Activated CD8-positive, alpha-beta memory T cell treated with anti-CD3 and anti-CD28 coated beads for 36 hours (primary cell): ENCODE measurements at regions not wholly inside any gene's neighbourhood (a gene's known extent, or its start where the extent isn't known, plus 50 kb on each side); places are given as distances from the start of the nearest gene placed in this dataset.

Source experiments
- CTCF ChIA-PET: fragments of 350-600 bp; sonication (Branson Sonifier 250); formaldehyde crosslinking; loops from one replicate; lab custom pipeline; 2021; ENCODE audit warnings: antibody characterized with exemption; lab: Charles Lee
- POLR2A ChIA-PET: fragments of 350-600 bp; sonication (Branson Sonifier 250); formaldehyde crosslinking; loops from one replicate; lab custom pipeline; 2021; ENCODE audit warnings: antibody characterized with exemption; lab: Charles Lee

- CTCF ChIA-PET: no interaction called here
- POLR2A ChIA-PET: no interaction called here
Measured at GRCh38 chrY:17259497-17259896, 620.5 kb downstream of the CDY2B start.

GRCh38 chrY:17238406-17238805, 641.6 kb downstream of the CDY2B start:
- ChIA-PET POLR2A (no interaction called here), CTCF (no interaction called here)

GRCh38 chrY:17235769-17236168, 644.3 kb downstream of the CDY2B start:
- ChIA-PET POLR2A (no interaction called here), CTCF (no interaction called here)

GRCh38 chrY:17233435-17234109, 646.4 kb downstream of the CDY2B start:
- CTCF ChIA-PET: no interaction called here

DNA sequence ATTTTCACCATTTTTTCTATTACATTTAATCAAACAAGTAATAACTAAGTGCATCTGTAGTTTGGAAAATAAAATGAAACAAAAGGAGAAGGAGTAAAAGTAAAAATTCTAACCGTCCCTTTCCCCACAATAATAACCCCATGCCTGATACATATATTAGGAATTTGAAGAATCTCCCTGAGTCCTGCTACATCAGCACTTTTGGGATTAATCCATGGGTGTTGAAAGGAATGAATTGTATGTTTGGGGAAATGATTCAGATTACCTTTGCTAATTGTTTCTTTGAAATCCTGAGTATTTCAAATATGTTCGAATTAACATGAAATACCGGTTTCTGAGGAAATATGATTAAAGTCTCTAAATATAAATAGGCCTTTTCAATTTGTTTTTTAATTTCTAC, 648.0 kb downstream of the CDY2B start:
- CTCF ChIA-PET: no interaction called here
- POLR2A ChIA-PET: no interaction called here

More at GRCh38 chrY:17233435-17234109, 646.4 kb downstream of the CDY2B start:
- POLR2A ChIA-PET: no interaction called here

GRCh38 chrY:17223502-17223901, 656.5 kb downstream of the CDY2B start:
- CTCF ChIA-PET: no interaction called here
- POLR2A ChIA-PET: no interaction called here

- POLR2A ChIA-PET: no interaction called here
- CTCF ChIA-PET: no interaction called here
Measured at GRCh38 chrY:17202395-17202794, 677.6 kb downstream of the CDY2B start.

DNA sequence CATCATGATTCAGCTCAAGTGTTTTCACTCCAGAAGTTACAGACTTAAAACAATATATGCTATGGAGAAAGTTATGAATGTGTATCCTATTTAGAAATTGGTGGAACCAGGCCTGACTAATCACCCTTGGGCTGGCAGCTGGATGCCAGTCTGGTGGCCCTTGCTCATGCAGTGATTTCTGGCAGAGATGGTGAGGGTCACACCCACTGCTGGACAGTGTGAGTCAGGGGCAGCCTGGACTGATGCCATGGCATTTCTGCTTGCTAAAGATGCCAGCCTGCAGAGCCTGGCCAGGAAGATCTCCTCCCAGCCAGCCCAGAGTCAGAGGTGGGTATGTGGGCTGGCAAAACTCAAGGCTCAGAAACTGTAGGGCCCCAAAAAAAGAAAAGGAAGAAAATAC, 695.7 kb downstream of the CDY2B start:
- POLR2A ChIA-PET: no interaction called here
- CTCF ChIA-PET: no interaction called here

GRCh38 chrY:17166881-17167280, 713.1 kb downstream of the CDY2B start:
- ChIA-PET CTCF (no interaction called here), POLR2A (no interaction called here)

DNA sequence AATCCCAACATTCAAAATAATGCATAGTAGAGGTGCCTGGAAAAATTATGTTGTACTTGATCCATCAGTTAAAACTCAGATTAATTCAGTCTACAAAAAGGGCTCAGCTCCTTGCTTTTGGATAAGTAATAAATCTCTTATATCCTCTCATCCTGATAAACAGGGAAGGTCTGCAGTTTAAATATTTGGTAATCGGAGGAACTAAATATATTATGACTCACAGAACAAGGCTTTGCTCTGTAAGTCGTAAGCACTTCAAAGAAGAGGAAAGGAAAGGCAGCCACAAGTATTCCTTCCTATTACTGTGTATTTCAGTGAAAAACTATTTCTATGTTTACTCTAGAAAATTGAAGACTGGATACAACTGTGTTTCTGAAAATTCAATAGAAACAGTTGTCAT, 757.9 kb downstream of the CDY2B start:
- POLR2A ChIA-PET: no interaction called here
- CTCF ChIA-PET: no interaction called here

DNA sequence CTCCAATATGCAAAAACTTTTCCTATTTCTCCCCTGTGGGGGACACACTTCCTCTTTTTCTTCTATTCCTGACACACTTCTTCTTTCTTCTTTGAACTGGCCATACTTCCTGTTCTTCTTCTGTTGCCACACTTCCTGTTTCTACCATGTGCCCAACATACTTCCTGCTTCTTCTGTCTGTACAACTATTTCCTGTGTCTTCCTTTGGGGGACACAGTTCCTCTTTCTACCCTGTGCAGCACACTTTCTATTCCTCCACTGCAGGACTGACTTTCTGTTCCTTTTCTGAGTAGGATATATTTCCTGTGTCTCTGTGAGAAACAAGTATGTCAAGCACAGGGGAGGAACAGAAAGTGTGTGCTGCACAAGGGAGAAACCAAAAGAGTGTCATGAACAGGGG, 794.7 kb downstream of the CDY2B start:
- CTCF ChIA-PET: no interaction called here
- POLR2A ChIA-PET: no interaction called here

DNA sequence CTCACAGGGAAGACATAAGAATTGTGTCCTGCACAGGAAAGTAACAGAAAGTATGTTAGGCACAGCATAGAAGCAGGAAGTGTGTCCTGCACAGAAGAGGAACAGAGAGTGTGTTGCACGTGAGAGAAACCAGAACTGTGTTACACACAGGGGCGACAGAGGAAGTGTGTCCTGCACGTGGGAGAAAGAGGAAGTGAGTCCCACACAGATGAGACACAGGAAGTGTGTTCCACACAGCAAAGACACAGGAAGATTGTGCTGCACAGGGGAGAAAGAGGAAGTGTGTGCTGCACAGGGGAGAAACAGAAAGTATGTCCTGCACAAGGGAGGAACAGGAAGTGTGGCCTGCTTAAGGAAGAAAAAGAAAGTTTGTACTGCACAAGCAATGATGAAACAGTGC, 800.1 kb downstream of the CDY2B start:
- POLR2A ChIA-PET: no interaction called here
- CTCF ChIA-PET: no interaction called here

DNA sequence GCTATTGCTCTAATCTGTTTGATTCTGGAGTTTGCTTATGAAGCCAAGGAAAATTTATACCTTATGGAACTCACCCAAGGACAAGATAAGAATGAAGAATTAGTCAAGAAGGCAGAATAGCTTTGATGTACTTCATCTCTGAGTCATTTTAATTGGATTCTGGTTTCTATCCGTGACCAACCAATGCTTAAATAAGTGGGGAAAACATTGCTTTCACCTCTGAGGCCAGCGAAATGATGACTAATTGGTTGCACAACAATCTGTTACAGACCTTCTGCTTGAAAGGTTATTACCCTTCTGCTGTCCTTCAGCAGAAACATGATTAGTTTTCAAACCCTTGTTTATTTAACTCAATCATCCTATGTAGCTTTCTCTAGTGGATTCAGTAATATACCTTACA, 812.7 kb downstream of the CDY2B start:
- CTCF ChIA-PET: no interaction called here

GRCh38 chrY:17053041-17053440, 827.0 kb downstream of the CDY2B start:
- POLR2A ChIA-PET: no interaction called here
- CTCF ChIA-PET: no interaction called here

More for the DNA sequence above, 812.7 kb downstream of the CDY2B start:
- POLR2A ChIA-PET: no interaction called here

DNA sequence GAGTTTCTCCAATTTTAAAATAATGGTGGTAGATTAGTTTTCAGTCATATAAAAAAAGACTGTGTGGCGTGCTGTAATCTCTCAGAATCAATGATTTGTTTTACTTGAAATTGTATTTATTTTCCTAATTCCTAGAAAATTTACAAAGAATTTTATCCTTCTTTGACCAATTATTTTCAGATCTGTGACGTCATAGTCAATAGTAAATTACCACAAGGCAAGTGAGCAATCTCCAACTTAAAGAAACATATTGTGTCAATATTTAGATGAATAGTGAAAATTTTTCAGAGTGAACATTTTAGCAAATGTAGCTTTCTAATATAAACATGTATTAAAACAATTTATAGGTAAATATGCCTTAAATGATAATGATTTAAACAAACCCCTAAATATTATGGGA, 829.6 kb downstream of the CDY2B start:
- POLR2A ChIA-PET: no interaction called here

GRCh38 chrY:17045124-17045523, 834.9 kb downstream of the CDY2B start:
- CTCF ChIA-PET: no interaction called here
- POLR2A ChIA-PET: no interaction called here

More for the DNA sequence above, 829.6 kb downstream of the CDY2B start:
- CTCF ChIA-PET: no interaction called here

DNA sequence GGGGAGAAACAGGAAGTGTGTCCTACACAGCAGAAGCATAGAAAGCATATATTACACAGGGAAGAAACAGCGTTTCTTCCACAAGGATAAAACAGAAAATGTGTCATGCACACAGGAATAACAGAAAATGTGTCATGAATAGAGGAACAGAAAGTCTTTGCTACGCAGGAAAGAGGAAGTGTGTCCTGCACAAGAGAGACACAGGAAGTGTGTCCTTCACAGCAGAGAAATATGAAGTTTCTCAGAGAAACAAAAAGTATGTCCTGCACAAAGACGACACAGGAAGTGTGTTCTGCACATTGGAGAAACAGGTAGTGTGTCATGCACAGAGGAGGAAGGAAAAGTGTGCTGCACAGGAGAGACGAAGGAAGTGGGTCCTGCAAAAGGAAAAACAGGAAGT, 835.3 kb downstream of the CDY2B start:
- POLR2A ChIA-PET: no interaction called here
- CTCF ChIA-PET: no interaction called here

DNA sequence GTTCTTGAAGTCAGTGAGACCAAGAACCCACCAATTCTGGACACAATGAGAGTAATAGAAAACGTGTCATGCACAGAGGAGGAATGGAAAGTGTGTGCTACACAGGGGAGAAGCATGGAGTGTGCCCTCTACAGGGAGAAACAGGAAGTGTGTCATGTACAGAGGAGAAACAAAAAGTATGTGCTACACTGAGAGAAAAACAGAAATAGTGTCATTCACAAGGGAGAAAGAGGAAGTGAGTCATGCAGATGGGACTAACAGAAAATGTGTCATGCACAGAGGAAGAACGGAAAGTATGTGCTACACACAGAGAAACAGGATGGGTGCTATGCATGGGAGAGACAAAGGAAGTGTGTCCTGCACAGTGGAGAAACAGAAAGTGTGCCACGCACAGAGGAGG, 835.7 kb downstream of the CDY2B start:
- CTCF ChIA-PET: no interaction called here

DNA sequence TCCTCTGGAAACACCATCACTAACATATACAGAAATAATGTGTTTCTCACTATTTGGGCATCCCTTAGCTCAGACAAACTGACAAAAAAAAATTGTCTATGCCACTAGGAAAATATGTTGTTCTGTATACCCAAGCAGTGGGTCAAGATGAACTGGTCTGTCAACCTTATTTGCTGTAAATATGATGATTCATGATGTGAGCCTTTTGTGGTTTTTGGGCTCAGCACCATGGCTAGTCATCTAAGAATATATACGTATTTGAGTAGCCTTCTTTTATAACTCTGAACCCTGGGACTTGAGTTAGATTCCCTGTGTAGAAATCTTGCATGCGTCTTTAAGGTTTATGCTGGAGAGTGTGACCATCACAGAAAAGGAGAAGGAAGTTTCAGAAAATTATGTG, 841.6 kb downstream of the CDY2B start:
- ChIA-PET CTCF (no interaction called here), POLR2A (no interaction called here)

More for the DNA sequence above, 835.7 kb downstream of the CDY2B start:
- POLR2A ChIA-PET: no interaction called here

GRCh38 chrY:17018126-17018525, 861.9 kb downstream of the CDY2B start:
- ChIA-PET POLR2A (no interaction called here), CTCF (no interaction called here)

DNA sequence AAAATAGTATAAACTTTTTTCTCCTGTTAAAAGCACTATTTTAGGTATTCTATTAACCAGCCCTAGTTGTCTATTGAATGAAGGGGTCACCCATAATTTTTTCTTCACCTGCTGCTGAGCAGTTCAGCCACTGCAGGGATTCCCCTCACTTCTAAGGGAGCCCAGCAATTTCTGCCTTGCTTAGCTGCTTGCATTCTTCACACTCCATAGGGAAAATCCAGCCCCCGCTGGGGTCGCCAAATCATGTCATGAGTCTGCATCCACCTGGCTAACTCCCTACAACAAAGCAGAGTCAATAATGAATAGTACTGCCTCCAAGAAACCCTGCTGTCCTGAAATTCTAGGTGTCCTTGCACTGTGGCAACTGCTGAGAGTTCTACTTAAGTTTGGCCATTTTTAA, 886.5 kb downstream of the CDY2B start:
- ChIA-PET CTCF (no interaction called here), POLR2A (no interaction called here)

DNA sequence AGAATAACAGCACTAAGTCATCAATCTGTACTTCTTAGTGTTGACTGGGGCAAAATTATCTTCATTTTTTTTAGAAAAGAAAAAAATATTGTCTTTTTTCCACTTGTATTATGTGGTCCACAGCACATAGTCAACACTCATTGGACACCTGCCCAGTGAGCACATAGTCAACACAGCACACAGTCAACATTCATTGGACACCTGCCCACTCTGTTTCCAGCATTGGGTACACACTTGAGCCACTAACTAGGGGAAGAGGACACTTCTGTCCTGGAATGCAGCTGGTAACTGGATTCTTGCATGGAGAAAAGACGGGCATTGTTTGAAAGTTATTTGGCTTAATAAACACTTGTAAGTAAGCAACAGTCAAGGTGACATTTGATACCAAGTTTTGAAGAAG, 898.2 kb downstream of the CDY2B start:
- POLR2A ChIA-PET: no interaction called here
- CTCF ChIA-PET: no interaction called here
